A549 (cell line): ENCODE measurements at regions not wholly inside any gene's neighbourhood (a gene's known extent, or its start where the extent isn't known, plus 50 kb on each side); places are given as distances from the start of the nearest gene placed in this dataset.

Experiments
- CHD2 ChIP-seq: fragments of 150-350 bp; IDR thresholded peaks from 2 replicates; pipeline ENCODE4 v1.6.1; 2014; ENCODE audit warnings: low read length; ENCODE audit not compliant: partially characterized antibody
- CTCF ChIP-seq: fragments of >200 bp; sonication (Bioruptor Twin); formaldehyde crosslinking; IDR thresholded peaks from 3 replicates; pipeline ENCODE4 v1.5.1; 2016
- EP300 ChIP-seq, 2 experiments: fragments of >200 bp; sonication (Bioruptor Twin); formaldehyde crosslinking; IDR thresholded peaks; 2 replicates in 1 of 2; 3 replicates in 1 of 2; pipeline ENCODE4 v1.6.1; 2016 to 2017
- JUNB ChIP-seq: fragments of >200 bp; sonication (Bioruptor Twin); formaldehyde crosslinking; IDR thresholded peaks from 2 replicates; pipeline ENCODE4 v1.6.1; 2016
- KDM1A ChIP-seq: fragments of 200-600 bp; sonication (generic); IDR thresholded peaks from 2 replicates; pipeline ENCODE4 v1.6.1; 2016; ENCODE audit warnings: low read depth, mild to moderate bottlenecking
- MAX ChIP-seq: IDR thresholded peaks from 2 replicates; pipeline ENCODE4 v1.6.1; 2012
- NFE2L2 ChIP-seq: fragments of 150-350 bp; conservative IDR thresholded peaks from 2 replicates; pipeline ENCODE4 v1.6.1; 2014; ENCODE audit warnings: low read length
- PHF8 ChIP-seq: fragments of 200-600 bp; sonication (generic); IDR thresholded peaks from 2 replicates; pipeline ENCODE4 v1.6.1; 2016; ENCODE audit warnings: low read depth, mild to moderate bottlenecking, antibody characterized with exemption, moderate library complexity, borderline replicate concordance
- POLR2A ChIP-seq: IDR thresholded peaks from 2 replicates; pipeline ENCODE4 v1.6.1; 2012; ENCODE audit warnings: mild to moderate bottlenecking, low read length
- RAD21 ChIP-seq, 2 experiments: fragments of >200 bp in 1 of 2; sonication (Bioruptor Twin) in 1 of 2; formaldehyde crosslinking in 1 of 2; IDR thresholded peaks in 1 of 2; conservative IDR thresholded peaks in 1 of 2; 2 replicates in 1 of 2; 3 replicates in 1 of 2; pipeline ENCODE4 v1.6.1; 2012 to 2018; ENCODE audit warnings: inconsistent platforms in 1 of 2
- REST ChIP-seq: fragments of 200-600 bp; sonication (generic); IDR thresholded peaks from 2 replicates; pipeline ENCODE4 v1.6.1; 2016; ENCODE audit warnings: antibody characterized with exemption, mild to moderate bottlenecking, moderate library complexity
- RNF2 ChIP-seq: fragments of 200-600 bp; sonication (generic); IDR thresholded peaks from 2 replicates; pipeline ENCODE4 v1.6.1; 2016; ENCODE audit warnings: low read depth, mild to moderate bottlenecking, antibody characterized with exemption, moderate library complexity, borderline replicate concordance
- SMC3 ChIP-seq: fragments of >200 bp; sonication (Bioruptor Twin); formaldehyde crosslinking; IDR thresholded peaks from 3 replicates; pipeline ENCODE4 v1.6.1; 2018; ENCODE audit warnings: inconsistent platforms

GRCh38 chr11:134925432-134925831 is 513.4 kb upstream of the B3GAT1 start:
- TF ChIP-seq CTCF (no peak), PHF8 (no peak), RAD21 (conservative IDR thresholded peaks at IDR 0.05 in 1 of 2, IDR thresholded peaks at IDR 0.05 in 1 of 2) (no peak), CHD2 (no peak), KDM1A (no peak), RNF2 (no peak), MAX (no peak), EP300 (IDR thresholded peaks at IDR 0.05) (no peak), POLR2A (no peak), SMC3 (no peak), REST (no peak), NFE2L2 (no peak), JUNB (no peak)
